ENCODE measurements at regions not wholly inside any gene's neighbourhood (a gene's known extent, or its start where the extent isn't known, plus 50 kb on each side); places are given as distances from the start of the nearest gene placed in this dataset.

DNA sequence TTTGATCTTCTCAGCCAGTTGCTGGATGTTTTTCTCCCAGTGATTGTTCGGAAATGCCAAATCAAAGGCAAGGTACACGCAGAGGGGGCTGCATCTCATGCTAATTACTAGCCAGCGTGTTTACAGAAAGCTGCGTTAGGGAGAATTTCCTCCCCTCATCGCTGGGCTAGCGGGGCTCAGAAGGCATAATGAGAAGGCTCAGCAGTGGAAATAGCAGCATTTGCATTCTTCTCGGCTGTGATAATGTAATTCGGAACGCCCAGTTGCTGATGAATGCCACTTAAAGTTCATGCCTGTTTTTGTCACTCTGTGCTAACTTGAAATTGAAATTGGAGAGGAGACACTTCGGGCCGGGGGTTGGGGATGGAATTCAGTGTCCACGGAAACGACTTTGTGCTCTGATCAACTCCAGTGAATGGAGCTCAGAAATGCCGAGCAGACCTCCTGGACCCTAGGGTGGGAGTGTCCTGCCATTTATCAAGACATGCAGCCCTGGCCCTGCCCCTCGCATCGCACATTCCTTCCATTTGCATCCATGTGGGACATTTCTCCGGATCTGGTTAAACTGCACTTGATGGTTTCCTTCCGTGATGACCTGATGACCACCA is 313.4 kb upstream of the C1orf174 start:
- TF ChIP-seq, protein P1, sequence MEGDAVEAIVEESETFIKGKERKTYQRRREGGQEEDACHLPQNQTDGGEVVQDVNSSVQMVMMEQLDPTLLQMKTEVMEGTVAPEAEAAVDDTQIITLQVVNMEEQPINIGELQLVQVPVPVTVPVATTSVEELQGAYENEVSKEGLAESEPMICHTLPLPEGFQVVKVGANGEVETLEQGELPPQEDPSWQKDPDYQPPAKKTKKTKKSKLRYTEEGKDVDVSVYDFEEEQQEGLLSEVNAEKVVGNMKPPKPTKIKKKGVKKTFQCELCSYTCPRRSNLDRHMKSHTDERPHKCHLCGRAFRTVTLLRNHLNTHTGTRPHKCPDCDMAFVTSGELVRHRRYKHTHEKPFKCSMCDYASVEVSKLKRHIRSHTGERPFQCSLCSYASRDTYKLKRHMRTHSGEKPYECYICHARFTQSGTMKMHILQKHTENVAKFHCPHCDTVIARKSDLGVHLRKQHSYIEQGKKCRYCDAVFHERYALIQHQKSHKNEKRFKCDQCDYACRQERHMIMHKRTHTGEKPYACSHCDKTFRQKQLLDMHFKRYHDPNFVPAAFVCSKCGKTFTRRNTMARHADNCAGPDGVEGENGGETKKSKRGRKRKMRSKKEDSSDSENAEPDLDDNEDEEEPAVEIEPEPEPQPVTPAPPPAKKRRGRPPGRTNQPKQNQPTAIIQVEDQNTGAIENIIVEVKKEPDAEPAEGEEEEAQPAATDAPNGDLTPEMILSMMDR (IDR thresholded peaks at IDR 0.05; ENCODE audit: low read depth, low read length, missing control alignments) = no peak
- no peak overlapping the region for H3K4me3 ChIP-seq (ENCODE audit: low read depth, low read length)
- DNase-seq (ENCODE audit: low read depth) = no peak

DNA sequence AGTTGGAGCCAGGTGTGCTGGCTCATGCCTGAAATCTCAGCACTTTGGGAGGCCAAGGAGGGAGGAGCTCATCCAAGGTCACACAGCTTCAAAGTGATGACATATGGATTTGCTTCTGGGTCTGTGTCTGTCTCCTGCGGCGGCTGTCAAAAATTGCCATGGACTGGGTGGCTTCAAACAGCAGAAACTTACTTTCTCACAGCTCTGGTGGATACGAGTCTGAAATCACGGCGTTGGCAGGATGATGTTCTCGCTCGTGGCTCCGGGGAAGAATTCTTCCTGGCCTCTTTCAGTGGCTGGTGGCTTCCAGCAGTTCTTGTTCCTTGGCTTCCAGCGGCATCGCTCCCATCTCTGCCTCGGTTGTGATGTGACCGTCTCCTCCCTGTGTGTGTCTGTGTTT is 314.8 kb upstream of the C1orf174 start:
- TF ChIP-seq, protein P1 (IDR thresholded peaks at IDR 0.05; ENCODE audit: low read depth, low read length, missing control alignments) = no peak
- H3K4me3 ChIP-seq (ENCODE audit: low read depth, low read length) = no peak overlapping the region
- no peak for DNase-seq (ENCODE audit: low read depth)

DNA sequence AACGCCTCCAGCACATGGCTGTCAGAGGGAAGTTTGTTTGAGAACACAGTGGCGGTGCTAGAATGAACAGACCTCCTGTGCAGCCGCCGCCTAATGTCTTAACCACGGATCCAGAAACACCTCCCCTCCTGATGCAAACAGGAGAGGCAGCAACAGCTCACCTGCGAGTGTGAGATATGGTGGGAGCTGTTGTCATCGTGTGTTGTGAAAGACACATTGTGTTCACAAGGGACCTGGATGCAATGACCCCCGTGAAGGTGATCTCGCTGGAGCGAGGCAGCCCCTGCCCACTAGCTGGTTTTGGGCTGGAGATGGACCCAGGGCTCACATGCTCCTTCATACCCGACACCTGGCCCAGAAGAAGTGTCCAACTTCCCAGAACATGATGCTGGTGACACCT is 315.3 kb upstream of the C1orf174 start:
- no peak overlapping the region for H3K4me3 ChIP-seq (ENCODE audit: low read depth, low read length)
- no peak for DNase-seq (ENCODE audit: low read depth)
- TF ChIP-seq, protein P1 (IDR thresholded peaks at IDR 0.05; ENCODE audit: low read depth, low read length, missing control alignments) = no peak

DNA sequence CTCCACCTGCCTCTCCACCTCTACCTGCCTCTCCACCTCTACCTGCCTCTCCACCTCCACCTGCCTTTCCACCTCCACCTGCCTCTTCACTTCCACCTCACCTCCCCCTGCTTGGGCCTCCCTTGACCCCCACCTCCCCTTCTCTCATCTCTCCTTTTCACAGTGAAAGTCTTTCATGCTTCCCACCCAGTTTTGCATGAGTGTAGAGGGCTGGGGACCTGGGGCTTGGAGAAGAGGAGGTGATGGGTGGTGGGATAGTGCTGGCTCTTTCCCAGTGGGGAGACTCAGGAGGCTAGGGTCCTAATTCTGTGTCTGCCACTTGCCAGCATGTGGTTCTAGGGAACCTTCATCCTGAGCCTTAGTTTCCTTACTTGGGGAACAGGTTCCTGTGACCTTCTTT is 316.2 kb upstream of the C1orf174 start:
- H3K4me3 ChIP-seq (ENCODE audit: low read depth, low read length) = no peak overlapping the region
- DNase-seq (ENCODE audit: low read depth) = no peak
- TF ChIP-seq, protein P1 (IDR thresholded peaks at IDR 0.05; ENCODE audit: low read depth, low read length, missing control alignments) = no peak

DNA sequence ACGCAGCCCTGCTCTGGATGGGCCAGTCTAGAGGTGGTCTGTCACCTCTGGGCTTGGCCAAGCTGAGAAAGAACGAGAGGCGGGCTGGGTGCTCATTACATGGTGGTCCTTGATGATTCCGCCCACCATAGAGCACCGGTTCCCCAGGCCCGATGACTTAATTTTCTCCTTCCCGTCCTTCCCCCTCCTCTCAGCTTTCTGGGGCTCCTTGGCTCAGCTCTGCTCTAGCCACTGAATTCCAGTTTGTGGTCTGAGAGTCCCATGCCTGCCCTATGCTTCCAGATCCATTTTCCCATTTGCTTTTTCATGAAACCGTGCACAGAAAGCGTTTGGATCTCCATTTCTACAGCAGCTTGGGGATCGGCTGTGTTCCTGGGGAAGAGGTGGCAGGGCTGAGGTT is 318.5 kb upstream of the C1orf174 start:
- TF ChIP-seq, protein P1 (IDR thresholded peaks at IDR 0.05; ENCODE audit: low read depth, low read length, missing control alignments) = no peak
- DNase-seq (ENCODE audit: low read depth) = no peak
- H3K4me3 ChIP-seq (ENCODE audit: low read depth, low read length) = no peak overlapping the region

DNA sequence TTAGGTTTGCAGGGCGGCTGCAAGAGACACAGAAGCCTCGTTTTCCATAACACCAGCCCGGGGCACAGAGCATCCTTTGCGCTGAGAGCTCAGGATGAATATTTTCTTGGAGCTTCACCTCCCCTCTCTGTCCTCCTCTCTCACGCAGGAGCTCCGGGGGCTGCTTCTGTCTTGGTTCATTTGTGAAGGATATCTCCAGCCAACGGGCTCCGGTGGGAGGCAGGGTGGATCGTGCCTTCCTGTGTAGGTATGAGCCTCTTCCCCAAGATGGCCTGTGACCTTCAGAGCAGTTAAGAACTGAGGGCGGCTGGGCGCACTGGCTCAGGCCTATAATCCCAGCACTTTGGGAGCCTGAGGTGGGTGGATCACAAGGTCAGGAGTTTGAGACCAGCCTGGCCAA is 319.0 kb upstream of the C1orf174 start:
- DNase-seq (ENCODE audit: low read depth) = no peak
- TF ChIP-seq, protein P1 (IDR thresholded peaks at IDR 0.05; ENCODE audit: low read depth, low read length, missing control alignments) = no peak
- no peak overlapping the region for H3K4me3 ChIP-seq (ENCODE audit: low read depth, low read length)

DNA sequence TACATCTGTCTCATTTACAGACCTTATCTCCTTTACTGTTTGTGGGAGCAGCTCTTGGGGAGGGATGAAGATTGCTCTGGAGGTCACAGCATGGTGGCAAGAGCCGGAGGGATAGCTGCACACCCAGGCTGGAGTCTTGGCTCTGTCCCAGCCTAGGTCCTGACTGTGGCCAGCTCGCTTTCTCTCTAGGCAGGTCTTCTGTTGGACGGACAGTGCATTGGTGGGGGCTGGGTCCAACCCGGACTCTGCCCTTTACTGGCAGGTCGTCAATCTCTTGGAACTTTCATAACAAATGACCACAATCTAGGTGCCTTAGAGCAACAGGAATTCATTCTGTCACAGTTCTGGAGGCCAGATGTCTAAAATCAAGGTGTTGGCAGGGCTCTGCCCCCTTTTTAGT is 319.8 kb upstream of the C1orf174 start:
- TF ChIP-seq, protein P1 (IDR thresholded peaks at IDR 0.05; ENCODE audit: low read depth, low read length, missing control alignments) = no peak
- no peak for DNase-seq (ENCODE audit: low read depth)
- no peak overlapping the region for H3K4me3 ChIP-seq (ENCODE audit: low read depth, low read length)
